Tibial artery (tissue), 4 donors: ENCODE measurements at regions not wholly inside any gene's neighbourhood (a gene's known extent, or its start where the extent isn't known, plus 50 kb on each side); places are given as distances from the start of the nearest gene placed in this dataset.

ENCODE experiments used
- DNase-seq, 2 donors: peaks; one replicate each; pipeline ENCODE4 v3.0.0-alpha.2; 2019
- H3K27ac ChIP-seq, 2 donors: fragments of 200-600 bp; sonication (generic) in 1 of 2; 1 replicate in 1 of 2; 2 replicates in 1 of 2; pipeline ENCODE4 v1.5.1; 2018 to 2019; ENCODE audit warnings: mild to moderate bottlenecking in 1 of 2
- H3K27me3 ChIP-seq, 2 donors: fragments of 200-600 bp; sonication (generic) in 1 of 2; one replicate each; pipeline versions ENCODE4 v1.5.1 to v1.6.0; 2016 to 2019
- H3K36me3 ChIP-seq, 3 donors: fragments of 200-600 bp; sonication (generic) in 2 of 3; one replicate each; pipeline ENCODE4 v1.5.1; 2016 to 2019; ENCODE audit warnings: mild to moderate bottlenecking in 2 of 3
- H3K4me1 ChIP-seq, 4 donors: fragments of 200-600 bp; sonication (generic) in 2 of 4; 1 replicate in 3 of 4; 2 replicates in 1 of 4; pipeline ENCODE4 v1.5.1; 2016 to 2019
- H3K4me3 ChIP-seq, 2 donors: fragments of 200-600 bp; sonication (generic) in 1 of 2; 1 replicate in 1 of 2; 2 replicates in 1 of 2; pipeline ENCODE4 v1.5.1; 2018 to 2019; ENCODE audit warnings: mild to moderate bottlenecking in 2 of 2
- H3K9me3 ChIP-seq, 3 donors: fragments of 200-600 bp; sonication (generic) in 1 of 3; one replicate each; pipeline ENCODE4 v1.5.1; 2016 to 2019
- CTCF ChIP-seq, 2 experiments: fragments of 200-600 bp in 1 of 2; fragments of 450-650 bp in 1 of 2; IDR thresholded peaks; one replicate each; pipeline ENCODE4 v1.5.1; 2017 to 2019; ENCODE audit warnings: antibody characterized with exemption in 2 of 2, mild to moderate bottlenecking in 1 of 2, moderate library complexity in 1 of 2
- intact Hi-C: fragments of 100-400 bp; cut with DNase I; formaldehyde crosslinking; loops from one replicate; pipeline ENCODE4 v1.15.0; 2023; ENCODE audit warnings: low total_unique reads

DNA sequence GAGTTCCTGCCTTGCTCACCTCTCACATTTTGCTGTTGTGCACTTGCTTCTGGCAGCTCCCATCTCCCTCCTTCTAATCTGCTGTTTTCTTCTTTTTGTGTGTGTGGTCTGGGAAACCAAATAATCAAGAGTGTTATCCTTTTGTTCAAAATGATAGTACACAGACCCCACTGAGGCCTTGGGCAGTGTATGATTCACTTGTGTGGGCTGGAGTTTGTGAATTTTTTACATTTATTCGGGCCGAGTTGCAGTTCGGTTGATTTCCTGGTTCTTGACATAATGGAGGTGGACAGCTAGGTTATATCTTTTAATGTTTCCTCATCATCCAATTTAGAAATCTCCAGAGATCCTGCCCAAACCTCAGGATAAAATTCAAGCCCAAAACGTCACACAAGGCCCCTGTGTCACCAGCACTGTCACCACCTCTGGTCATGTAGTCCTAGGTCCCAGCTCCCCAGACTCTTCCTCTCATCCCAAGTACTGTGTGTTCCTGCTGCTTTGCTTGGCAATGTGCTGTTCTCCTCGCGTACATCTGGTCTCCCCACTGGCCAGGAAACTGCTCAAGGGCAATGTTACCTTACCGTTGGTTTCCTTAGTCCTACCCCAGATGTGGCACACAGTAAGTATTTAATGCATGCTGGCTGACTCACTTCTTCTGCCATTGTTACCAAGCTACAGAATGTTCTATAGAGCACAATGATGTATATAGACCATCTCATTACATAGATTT is 55.7 kb upstream of the PHACTR2 start:
- DNase-seq = no peak
- intact Hi-C loops = no loop called here
- TF ChIP-seq CTCF (IDR thresholded peaks at IDR 0.05) = no peak
- Histone ChIP-seq H3K4me3 (no peak overlapping the region), H3K9me3 (no peaks in the 10 kb centered on the region), H3K27me3 (no peaks in the 10 kb centered on the region), H3K27ac (peak overlapping the region in 1 of 2 donors; percentile 15), H3K36me3 (no peaks in the 10 kb centered on the region), H3K4me1 (peaks cover 0 to 25% (median 10%) of the 10 kb centered on the region in 4 donors)

DNA sequence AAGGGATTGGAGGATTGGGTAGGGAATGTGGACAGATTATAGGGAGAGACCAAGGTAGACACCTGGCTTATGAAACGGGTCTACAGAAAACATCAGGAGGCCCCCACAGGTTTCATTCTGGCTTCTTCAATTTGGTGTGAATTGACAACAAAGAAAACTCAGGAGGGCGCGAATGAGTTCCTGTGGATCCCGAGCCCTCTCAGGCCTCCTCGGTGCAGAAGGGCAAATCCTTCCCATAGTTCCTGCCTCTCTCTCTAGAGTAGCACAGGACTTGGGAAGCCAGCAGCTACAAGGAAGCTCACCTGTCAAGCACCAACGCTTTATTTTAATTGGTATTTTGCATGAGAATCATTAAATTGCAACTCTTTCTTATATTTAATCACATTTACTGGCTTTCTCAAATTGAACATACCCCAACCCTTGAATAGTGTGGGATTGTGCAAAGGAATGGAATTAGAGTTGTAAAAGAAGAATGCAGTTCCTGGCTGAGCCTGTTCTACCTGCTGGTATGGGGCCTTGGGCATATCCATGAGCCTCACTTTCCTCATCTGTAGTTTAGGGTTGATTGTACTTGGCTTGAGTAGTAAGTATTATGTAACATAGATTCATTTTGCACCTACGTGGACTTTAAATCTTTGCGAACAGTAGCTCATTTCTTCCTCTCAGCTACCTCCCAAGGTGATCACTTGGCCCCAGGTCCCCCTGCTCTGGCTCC is 56.4 kb upstream of the PHACTR2 start:
- DNase-seq = no peak
- H3K4me3 ChIP-seq = no peak overlapping the region
- no peaks in the 10 kb centered on the region for H3K36me3 ChIP-seq
- H3K4me1 ChIP-seq = peaks cover 0 to 25% (median 10%) of the 10 kb centered on the region in 4 donors
- TF ChIP-seq CTCF (IDR thresholded peaks at IDR 0.05) = no peak
- H3K27ac ChIP-seq = no peak overlapping the region
- intact Hi-C loops = no loop called here
- H3K27me3 ChIP-seq = no peaks in the 10 kb centered on the region
- no peaks in the 10 kb centered on the region for H3K9me3 ChIP-seq

DNA sequence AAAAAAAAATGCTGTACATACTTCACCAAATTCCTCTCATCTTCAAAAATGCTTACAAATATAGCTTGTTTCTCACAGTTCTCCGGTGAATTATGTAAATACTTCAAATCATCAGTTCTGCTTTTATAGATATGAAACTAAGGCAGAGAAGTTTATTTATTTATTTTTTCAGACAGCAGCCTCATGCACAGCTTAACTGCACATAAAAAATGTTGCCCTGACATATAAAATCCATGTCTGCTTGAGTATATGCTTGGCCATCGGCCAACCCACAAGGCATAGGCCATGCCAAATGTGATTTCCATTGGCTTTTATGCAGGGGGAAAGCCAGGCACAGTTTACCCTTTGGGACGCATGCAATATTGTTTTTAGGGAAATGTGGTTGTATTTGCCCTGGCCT is 57.3 kb upstream of the PHACTR2 start:
- no peak for DNase-seq
- no peaks in the 10 kb centered on the region for H3K27me3 ChIP-seq
- no peaks in the 10 kb centered on the region for H3K9me3 ChIP-seq
- no peak overlapping the region for H3K4me3 ChIP-seq
- intact Hi-C loops = no loop called here
- H3K36me3 ChIP-seq = no peaks in the 10 kb centered on the region
- H3K4me1 ChIP-seq = peaks cover 0 to 25% (median 10%) of the 10 kb centered on the region in 4 donors
- H3K27ac ChIP-seq = no peak overlapping the region
- TF ChIP-seq CTCF (IDR thresholded peaks at IDR 0.05) = no peak

GRCh38 chr6:143619824-143620401 is 57.9 kb upstream of the PHACTR2 start:
- intact Hi-C loops = no loop called here
- TF ChIP-seq CTCF (IDR thresholded peaks at IDR 0.05) = no peak
- H3K27ac ChIP-seq = no peak overlapping the region

DNA sequence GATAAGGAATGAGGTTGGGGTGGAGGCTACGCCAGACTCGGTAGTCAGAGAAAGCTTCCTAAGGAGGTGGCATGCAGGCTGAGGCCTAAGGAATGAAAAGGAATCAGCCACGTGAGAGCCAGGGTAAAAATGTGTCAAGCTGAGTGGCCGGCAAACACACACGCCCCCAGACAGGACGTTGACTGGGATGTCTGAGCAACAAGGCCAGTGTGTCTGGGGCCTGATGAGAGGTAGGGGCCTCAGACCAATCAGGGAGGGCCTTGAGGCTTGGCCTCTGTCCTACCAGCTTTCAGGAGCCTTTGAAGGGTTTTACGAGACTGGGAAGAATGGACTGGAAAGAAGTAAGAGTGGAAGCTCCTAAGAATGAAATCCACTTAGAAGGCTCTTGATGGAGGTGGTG is 61.0 kb upstream of the PHACTR2 start:
- no peak overlapping the region for H3K27ac ChIP-seq
- no peak for TF ChIP-seq CTCF (IDR thresholded peaks at IDR 0.05)
- H3K4me1 ChIP-seq = peaks cover 0 to 13% (median 9%) of the 10 kb centered on the region in 4 donors
- H3K4me3 ChIP-seq = no peak overlapping the region
- H3K27me3 ChIP-seq = no peaks in the 10 kb centered on the region
- intact Hi-C loops = no loop called here
- H3K9me3 ChIP-seq = no peaks in the 10 kb centered on the region
- DNase-seq = no peak
- no peaks in the 10 kb centered on the region for H3K36me3 ChIP-seq

More at GRCh38 chr6:143619824-143620401, 57.9 kb upstream of the PHACTR2 start:
- Histone ChIP-seq H3K36me3 (no peaks in the 10 kb centered on the region), H3K4me3 (no peak overlapping the region), H3K27me3 (no peaks in the 10 kb centered on the region), H3K9me3 (no peaks in the 10 kb centered on the region), H3K4me1 (peaks cover 0 to 25% (median 10%) of the 10 kb centered on the region in 4 donors)
- no peak for DNase-seq
